ENCODE measurements at regions not wholly inside any gene's neighbourhood (a gene's known extent, or its start where the extent isn't known, plus 50 kb on each side); places are given as distances from the start of the nearest gene placed in this dataset.

DNA sequence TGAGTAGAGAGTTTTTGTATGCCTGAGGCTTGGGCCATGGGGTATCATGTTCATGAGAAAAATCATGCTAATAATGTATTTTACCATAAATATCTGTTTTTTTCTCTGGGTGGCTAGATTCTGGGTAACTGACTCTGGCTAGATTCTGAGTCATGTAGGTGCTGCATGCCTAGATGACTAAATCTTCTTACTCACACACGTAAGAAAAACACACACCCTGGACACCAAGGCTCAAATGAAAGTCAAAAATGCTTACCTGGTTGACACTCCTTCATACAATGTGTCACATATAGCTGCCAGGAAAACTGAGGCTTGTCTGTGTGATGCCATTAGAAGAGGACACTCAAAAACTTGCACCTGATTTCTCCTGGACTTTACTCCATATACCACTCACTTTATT is 597.4 kb upstream of the SLITRK1 start:
- H3K27ac ChIP-seq (ENCODE audit: low read depth, low read length) = no peak overlapping the region
- no CpG with 5 or more reads among the region's 1 CpG for WGBS (ENCODE audit: insufficient coverage)
- H3K9me3 ChIP-seq (ENCODE audit: control insufficient read depth, insufficient read depth, low read length) = no peaks in the 10 kb centered on the region

DNA sequence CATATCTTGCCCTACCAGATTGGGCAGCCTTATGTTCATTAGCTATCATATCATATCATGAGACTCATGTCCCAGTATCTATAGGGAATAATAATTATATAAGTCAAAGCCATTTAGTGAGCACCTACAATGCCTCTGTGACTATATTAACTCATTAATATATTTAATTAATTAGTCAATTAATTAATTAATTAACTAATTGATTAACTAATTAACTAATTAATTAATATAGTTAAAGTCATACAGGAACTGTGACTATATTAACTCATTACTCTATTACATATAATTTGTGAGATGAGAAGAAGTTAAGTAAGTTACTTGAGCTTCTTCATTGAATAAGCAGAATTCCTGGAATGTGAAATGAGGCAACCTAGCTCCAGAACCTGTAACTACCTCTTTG is 588.3 kb upstream of the SLITRK1 start:
- no peak for DNase-seq (ENCODE audit: low read depth in 4 of 6, low spot score in 6 of 6)
- Histone ChIP-seq H3K4me3 (ENCODE audit: low read depth, low read length) (no peak overlapping the region), H3K36me3 (ENCODE audit: control insufficient read depth, insufficient read depth, low read length) (no peaks in the 10 kb centered on the region), H3K27me3 (ENCODE audit: control insufficient read depth, insufficient read depth, low read length) (no peaks in the 10 kb centered on the region), H3K4me1 (ENCODE audit: control insufficient read depth, insufficient read depth, low read length) (no peaks in the 10 kb centered on the region), H3K27ac (ENCODE audit: low read depth, low read length) (no peak overlapping the region), H3K9me3 (ENCODE audit: control insufficient read depth, insufficient read depth, low read length) (no peaks in the 10 kb centered on the region)

More for the DNA sequence above, 597.4 kb upstream of the SLITRK1 start:
- Histone ChIP-seq H3K4me1 (ENCODE audit: control insufficient read depth, insufficient read depth, low read length) (no peaks in the 10 kb centered on the region), H3K36me3 (ENCODE audit: control insufficient read depth, insufficient read depth, low read length) (no peaks in the 10 kb centered on the region), H3K27me3 (ENCODE audit: control insufficient read depth, insufficient read depth, low read length) (no peaks in the 10 kb centered on the region), H3K4me3 (ENCODE audit: low read depth, low read length) (no peak overlapping the region)
- DNase-seq (ENCODE audit: low read depth in 4 of 6, low spot score in 6 of 6) = no peak

DNA sequence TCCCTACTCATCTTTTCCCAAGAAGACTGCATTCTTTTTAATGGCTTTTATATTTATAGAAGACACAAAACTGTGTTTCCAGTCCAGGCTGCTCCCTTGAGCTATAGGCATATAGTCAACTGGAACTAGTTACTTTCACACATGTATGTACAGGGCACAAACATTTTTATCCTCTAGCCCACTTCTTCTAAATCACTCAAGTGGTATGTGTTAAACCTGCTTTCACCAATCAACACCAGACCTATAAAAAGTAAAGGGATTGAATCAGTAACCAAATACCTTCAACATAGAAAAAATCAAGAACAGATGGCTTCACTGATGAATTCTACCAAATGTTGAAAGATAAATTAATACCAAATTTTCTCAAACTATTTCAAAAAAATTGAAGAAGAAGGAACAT is 584.2 kb upstream of the SLITRK1 start:
- DNase-seq (ENCODE audit: low read depth in 4 of 6, low spot score in 6 of 6) = no peak
- no peaks in the 10 kb centered on the region for H3K27me3 ChIP-seq (ENCODE audit: control insufficient read depth, insufficient read depth, low read length)
- H3K9me3 ChIP-seq (ENCODE audit: control insufficient read depth, insufficient read depth, low read length) = no peaks in the 10 kb centered on the region

DNA sequence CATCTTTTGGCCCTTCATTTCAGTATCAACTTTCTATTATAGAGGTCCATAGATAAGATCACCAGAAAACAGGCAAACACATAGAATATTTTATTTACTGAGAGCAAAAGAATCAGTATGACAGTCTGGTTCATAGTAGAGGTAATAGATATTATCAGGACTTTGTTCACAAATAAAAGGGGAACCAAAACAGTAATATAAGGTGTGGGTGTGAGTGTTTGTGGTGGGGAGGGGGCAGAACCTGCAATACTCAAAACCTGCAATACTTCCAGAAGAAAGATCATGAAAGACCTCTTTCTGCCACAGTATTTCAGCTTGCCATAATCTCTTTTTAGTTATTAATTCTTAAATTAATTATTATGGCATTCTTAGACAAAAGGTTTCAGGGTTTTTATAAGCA is 578.7 kb upstream of the SLITRK1 start:
- H3K9me3 ChIP-seq (ENCODE audit: control insufficient read depth, insufficient read depth, low read length) = no peaks in the 10 kb centered on the region
- H3K27ac ChIP-seq (ENCODE audit: low read depth, low read length) = no peak overlapping the region
- H3K36me3 ChIP-seq (ENCODE audit: control insufficient read depth, insufficient read depth, low read length) = no peaks in the 10 kb centered on the region
- H3K27me3 ChIP-seq (ENCODE audit: control insufficient read depth, insufficient read depth, low read length) = no peaks in the 10 kb centered on the region
- no peak for DNase-seq (ENCODE audit: low read depth in 4 of 6, low spot score in 6 of 6)
- H3K4me3 ChIP-seq (ENCODE audit: low read depth, low read length) = no peak overlapping the region
- no peaks in the 10 kb centered on the region for H3K4me1 ChIP-seq (ENCODE audit: control insufficient read depth, insufficient read depth, low read length)

More for the DNA sequence above, 584.2 kb upstream of the SLITRK1 start:
- Histone ChIP-seq H3K27ac (ENCODE audit: low read depth, low read length) (no peak overlapping the region), H3K4me1 (ENCODE audit: control insufficient read depth, insufficient read depth, low read length) (no peaks in the 10 kb centered on the region), H3K4me3 (ENCODE audit: low read depth, low read length) (no peak overlapping the region), H3K36me3 (ENCODE audit: control insufficient read depth, insufficient read depth, low read length) (no peaks in the 10 kb centered on the region)

DNA sequence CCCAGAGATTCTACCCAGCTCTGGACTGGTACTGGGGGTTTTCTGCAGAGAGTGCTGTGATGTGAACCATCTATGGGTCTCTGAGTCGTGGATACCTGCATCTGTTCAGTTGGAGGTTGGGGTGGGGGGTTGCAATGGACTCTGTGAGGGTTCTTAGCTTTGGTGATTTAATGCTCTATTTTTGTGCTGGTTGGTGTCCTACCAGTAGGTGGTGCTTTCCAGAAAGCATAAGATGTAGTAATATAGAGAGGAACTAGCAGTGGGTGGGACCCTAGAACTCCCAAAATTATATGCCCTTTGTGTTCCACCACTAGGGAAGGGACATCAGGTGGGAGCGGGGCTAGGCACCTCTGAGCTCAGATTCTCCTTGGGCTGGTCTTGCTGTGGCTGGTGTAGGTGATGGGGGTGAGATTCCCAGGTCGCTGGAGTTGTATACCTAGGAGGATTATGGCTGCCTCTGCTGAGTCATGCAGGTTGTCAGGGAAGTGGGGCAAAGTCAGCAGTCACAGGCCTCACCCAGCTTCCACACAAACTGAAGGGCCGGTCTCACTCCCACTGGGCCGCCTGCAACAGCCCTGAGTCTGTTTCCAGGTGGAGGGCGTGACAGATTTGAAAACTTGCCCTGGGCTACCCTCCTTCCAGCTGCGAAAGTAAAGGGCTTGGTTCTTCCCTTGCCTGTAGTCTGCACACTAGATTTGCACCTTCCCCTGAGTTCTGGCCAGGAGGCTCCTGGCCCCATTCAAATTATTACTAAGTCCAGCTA is 573.0 kb upstream of the SLITRK1 start:
- Histone ChIP-seq H3K4me1 (ENCODE audit: control insufficient read depth, insufficient read depth, low read length) (no peaks in the 10 kb centered on the region), H3K4me3 (ENCODE audit: low read depth, low read length) (no peak overlapping the region), H3K36me3 (ENCODE audit: control insufficient read depth, insufficient read depth, low read length) (no peaks in the 10 kb centered on the region), H3K27me3 (ENCODE audit: control insufficient read depth, insufficient read depth, low read length) (no peaks in the 10 kb centered on the region), H3K9me3 (ENCODE audit: control insufficient read depth, insufficient read depth, low read length) (no peaks in the 10 kb centered on the region), H3K27ac (ENCODE audit: low read depth, low read length) (no peak overlapping the region)
- 95% methylated on average over 6 of the region's 7 CpGs for WGBS (ENCODE audit: insufficient coverage)
- DNase-seq (ENCODE audit: low read depth in 4 of 6, low spot score in 6 of 6) = no peak

DNA sequence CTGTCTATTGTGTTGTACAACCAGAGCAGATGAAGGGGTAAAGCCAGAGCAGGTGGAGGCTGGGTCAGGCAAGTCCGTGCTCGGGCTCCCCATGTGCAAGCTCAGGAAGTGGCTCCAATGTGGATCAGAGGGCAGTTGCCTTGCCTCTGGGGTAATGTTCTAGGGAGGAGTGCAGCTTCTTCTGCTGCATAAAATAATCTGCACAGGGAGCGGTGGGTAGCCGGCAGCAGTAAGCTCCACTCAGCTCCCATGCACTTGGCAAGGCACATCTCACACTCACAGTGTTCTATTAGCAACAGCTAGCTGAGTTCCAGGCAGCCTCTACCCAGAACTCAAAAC is 565.3 kb upstream of the SLITRK1 start:
- no peak overlapping the region for H3K4me3 ChIP-seq (ENCODE audit: low read depth, low read length)
- 85% methylated on average over 4 of the region's 4 CpGs for WGBS (ENCODE audit: insufficient coverage)
- no peaks in the 10 kb centered on the region for H3K27me3 ChIP-seq (ENCODE audit: control insufficient read depth, insufficient read depth, low read length)
- H3K4me1 ChIP-seq (ENCODE audit: control insufficient read depth, insufficient read depth, low read length) = no peaks in the 10 kb centered on the region
- no peaks in the 10 kb centered on the region for H3K9me3 ChIP-seq (ENCODE audit: control insufficient read depth, insufficient read depth, low read length)
- no peaks in the 10 kb centered on the region for H3K36me3 ChIP-seq (ENCODE audit: control insufficient read depth, insufficient read depth, low read length)
- H3K27ac ChIP-seq (ENCODE audit: low read depth, low read length) = no peak overlapping the region
- DNase-seq (ENCODE audit: low read depth in 4 of 6, low spot score in 6 of 6) = no peak

DNA sequence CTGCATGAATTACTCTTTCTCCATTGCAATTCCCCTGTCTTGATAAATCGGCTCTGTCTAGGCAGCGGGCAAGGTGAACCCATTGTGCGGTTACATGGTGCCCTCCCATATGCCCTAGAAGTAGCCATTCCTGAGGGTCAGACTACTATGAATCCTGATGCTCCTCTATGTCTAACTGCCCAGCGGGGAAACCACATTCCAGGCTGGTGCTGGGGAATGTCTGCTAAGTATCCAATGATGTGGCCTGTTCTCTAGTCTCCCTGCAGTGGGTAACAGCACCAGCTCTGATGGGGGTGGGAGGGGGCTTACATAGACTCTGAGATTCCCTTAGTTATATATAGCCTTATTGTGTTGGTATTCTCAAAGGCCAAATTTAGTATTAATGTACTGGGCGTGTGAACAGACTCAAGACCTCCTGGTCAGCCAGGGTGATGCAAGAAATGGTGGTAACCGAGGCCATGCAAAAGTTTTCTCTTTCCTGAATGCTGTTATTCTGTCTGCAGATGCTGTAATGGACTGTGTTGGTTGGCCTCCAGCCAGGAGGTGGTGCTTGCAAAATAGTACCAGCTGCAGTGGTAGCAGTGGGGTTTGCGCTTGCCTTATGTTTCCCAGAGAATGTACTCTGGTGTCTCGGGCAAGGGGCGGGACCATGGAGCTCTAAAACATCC is 564.8 kb upstream of the SLITRK1 start:
- 72% methylated on average over 9 of the region's 9 CpGs for WGBS (ENCODE audit: insufficient coverage)
- peak in 2 of 6 donors; percentile 34 to 48 for DNase-seq (ENCODE audit: low read depth in 4 of 6, low spot score in 6 of 6)
- no peaks in the 10 kb centered on the region for H3K27me3 ChIP-seq (ENCODE audit: control insufficient read depth, insufficient read depth, low read length)
- H3K36me3 ChIP-seq (ENCODE audit: control insufficient read depth, insufficient read depth, low read length) = no peaks in the 10 kb centered on the region
- no peak overlapping the region for H3K4me3 ChIP-seq (ENCODE audit: low read depth, low read length)
- H3K4me1 ChIP-seq (ENCODE audit: control insufficient read depth, insufficient read depth, low read length) = no peaks in the 10 kb centered on the region
- H3K9me3 ChIP-seq (ENCODE audit: control insufficient read depth, insufficient read depth, low read length) = no peaks in the 10 kb centered on the region
- H3K27ac ChIP-seq (ENCODE audit: low read depth, low read length) = no peak overlapping the region

DNA sequence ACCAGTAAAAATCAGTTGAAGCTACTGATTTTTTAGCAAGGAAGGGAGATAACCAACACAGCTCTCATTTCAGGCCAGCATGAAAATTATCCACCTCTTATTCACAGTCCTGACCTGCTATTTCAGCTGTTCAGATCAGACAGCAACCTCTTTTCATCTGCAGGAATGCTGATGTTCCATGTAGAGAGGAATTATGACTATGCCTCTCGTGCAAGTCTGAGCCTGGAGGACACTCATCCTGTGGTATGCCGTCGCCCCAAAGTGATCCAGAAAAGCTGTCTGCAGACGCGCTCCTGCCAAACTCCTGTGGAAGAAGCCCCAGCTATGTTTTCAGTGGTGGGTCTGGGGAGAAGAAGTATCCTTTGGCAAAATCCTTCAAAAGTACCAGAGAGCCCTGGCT is 563.5 kb upstream of the SLITRK1 start:
- Histone ChIP-seq H3K4me3 (ENCODE audit: low read depth, low read length) (no peak overlapping the region), H3K27ac (ENCODE audit: low read depth, low read length) (no peak overlapping the region), H3K9me3 (ENCODE audit: control insufficient read depth, insufficient read depth, low read length) (no peaks in the 10 kb centered on the region), H3K27me3 (ENCODE audit: control insufficient read depth, insufficient read depth, low read length) (no peaks in the 10 kb centered on the region), H3K36me3 (ENCODE audit: control insufficient read depth, insufficient read depth, low read length) (no peaks in the 10 kb centered on the region), H3K4me1 (ENCODE audit: control insufficient read depth, insufficient read depth, low read length) (no peaks in the 10 kb centered on the region)
- 88% methylated on average over 5 of the region's 5 CpGs for WGBS (ENCODE audit: insufficient coverage)
- DNase-seq (ENCODE audit: low read depth in 4 of 6, low spot score in 6 of 6) = no peak

DNA sequence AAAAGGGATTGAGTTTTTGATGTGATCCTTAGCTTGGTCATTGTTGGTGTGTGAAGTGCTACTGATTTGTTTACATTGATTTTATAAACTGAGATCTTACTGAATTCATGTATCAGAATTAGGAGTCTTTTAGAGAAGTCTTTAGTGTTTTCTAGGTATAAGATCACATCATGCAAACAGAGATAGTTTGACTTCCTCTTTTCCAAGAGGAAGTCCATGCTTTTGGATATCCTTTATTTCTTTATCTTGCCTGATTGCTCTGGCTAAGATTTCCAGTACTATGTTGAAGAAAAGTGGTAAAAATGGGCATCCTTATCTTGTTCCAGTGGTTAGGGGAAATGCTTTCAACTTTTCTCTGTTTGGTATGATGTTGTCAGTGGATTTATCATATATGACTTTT is 561.2 kb upstream of the SLITRK1 start:
- DNase-seq (ENCODE audit: low read depth in 4 of 6, low spot score in 6 of 6) = no peak
- no peak overlapping the region for H3K27ac ChIP-seq (ENCODE audit: low read depth, low read length)
- H3K9me3 ChIP-seq (ENCODE audit: control insufficient read depth, insufficient read depth, low read length) = no peaks in the 10 kb centered on the region
- no peak overlapping the region for H3K4me3 ChIP-seq (ENCODE audit: low read depth, low read length)
- no peaks in the 10 kb centered on the region for H3K27me3 ChIP-seq (ENCODE audit: control insufficient read depth, insufficient read depth, low read length)
- H3K4me1 ChIP-seq (ENCODE audit: control insufficient read depth, insufficient read depth, low read length) = no peaks in the 10 kb centered on the region
- no peaks in the 10 kb centered on the region for H3K36me3 ChIP-seq (ENCODE audit: control insufficient read depth, insufficient read depth, low read length)

DNA sequence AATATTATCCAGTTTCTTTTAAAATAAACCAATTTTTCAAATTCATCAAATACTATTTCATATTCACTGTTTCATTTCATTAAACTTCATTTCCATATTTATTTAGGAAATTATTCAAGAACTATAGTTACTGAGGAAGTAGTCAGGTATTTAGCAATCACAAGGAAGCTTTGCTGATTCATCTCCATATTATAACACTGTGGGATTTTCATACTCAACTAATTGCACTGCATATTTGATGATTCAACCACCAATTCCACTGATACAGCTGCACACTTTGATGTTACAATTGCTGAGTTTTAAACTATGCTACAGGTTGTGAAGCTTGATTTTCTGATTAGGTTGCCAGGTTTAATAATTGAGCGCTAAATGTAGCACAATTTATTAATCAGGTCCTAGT is 556.8 kb upstream of the SLITRK1 start:
- Histone ChIP-seq H3K4me1 (ENCODE audit: control insufficient read depth, insufficient read depth, low read length) (no peaks in the 10 kb centered on the region), H3K4me3 (ENCODE audit: low read depth, low read length) (no peak overlapping the region), H3K27ac (ENCODE audit: low read depth, low read length) (no peak overlapping the region), H3K27me3 (ENCODE audit: control insufficient read depth, insufficient read depth, low read length) (no peaks in the 10 kb centered on the region), H3K9me3 (ENCODE audit: control insufficient read depth, insufficient read depth, low read length) (no peaks in the 10 kb centered on the region), H3K36me3 (ENCODE audit: control insufficient read depth, insufficient read depth, low read length) (no peaks in the 10 kb centered on the region)
- WGBS (ENCODE audit: insufficient coverage) = no CpG with 5 or more reads among the region's 1 CpG
- no peak for DNase-seq (ENCODE audit: low read depth in 4 of 6, low spot score in 6 of 6)

Measured in spinal cord (tissue), 9 donors.